DOHH2 (cell line): ENCODE measurements at regions not wholly inside any gene's neighbourhood (a gene's known extent, or its start where the extent isn't known, plus 50 kb on each side); places are given as distances from the start of the nearest gene placed in this dataset.

ENCODE experiments used
- EZH2phosphoT487 ChIP-seq: fragments of 200-600 bp; sonication (generic); IDR thresholded peaks from 2 replicates; pipeline ENCODE4 v1.6.1; 2017; ENCODE audit warnings: borderline replicate concordance, mild to moderate bottlenecking, antibody characterized with exemption, low read length, moderate library complexity, mixed read lengths
- TF ChIP-seq, protein P1 (sequence below): fragments of 200-600 bp; sonication (generic); IDR thresholded peaks from one replicate; pipeline ENCODE4 v1.5.1; 2014; ENCODE audit warnings: antibody characterized with exemption, mild to moderate bottlenecking, low read depth, low read length; ENCODE audit not compliant: poor library complexity, severe bottlenecking

DNA sequence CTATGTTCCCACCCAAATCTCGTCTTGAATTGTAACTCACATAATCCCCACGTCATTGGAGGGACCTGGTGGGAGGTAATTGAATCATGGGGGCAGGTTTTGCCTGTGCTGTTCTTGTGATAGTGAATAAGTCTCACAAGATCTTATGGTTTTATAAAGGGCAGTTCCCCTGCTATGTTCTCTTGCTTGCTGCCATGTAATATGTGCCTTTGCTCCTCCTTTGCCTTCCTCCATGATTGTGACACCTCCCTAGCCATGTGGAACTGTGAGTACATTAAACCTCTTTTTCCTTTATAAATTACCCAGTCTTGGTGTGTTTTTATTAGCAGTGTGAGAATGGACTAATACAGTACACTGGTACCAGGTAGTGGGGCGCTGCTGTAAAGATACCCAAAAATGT, 177.6 kb upstream of the SYT10 start:
- TF ChIP-seq EZH2phosphoT487, result no peak
- TF ChIP-seq, protein P1, sequence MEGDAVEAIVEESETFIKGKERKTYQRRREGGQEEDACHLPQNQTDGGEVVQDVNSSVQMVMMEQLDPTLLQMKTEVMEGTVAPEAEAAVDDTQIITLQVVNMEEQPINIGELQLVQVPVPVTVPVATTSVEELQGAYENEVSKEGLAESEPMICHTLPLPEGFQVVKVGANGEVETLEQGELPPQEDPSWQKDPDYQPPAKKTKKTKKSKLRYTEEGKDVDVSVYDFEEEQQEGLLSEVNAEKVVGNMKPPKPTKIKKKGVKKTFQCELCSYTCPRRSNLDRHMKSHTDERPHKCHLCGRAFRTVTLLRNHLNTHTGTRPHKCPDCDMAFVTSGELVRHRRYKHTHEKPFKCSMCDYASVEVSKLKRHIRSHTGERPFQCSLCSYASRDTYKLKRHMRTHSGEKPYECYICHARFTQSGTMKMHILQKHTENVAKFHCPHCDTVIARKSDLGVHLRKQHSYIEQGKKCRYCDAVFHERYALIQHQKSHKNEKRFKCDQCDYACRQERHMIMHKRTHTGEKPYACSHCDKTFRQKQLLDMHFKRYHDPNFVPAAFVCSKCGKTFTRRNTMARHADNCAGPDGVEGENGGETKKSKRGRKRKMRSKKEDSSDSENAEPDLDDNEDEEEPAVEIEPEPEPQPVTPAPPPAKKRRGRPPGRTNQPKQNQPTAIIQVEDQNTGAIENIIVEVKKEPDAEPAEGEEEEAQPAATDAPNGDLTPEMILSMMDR, result no peak
